ENCODE measurements at regions not wholly inside any gene's neighbourhood (a gene's known extent, or its start where the extent isn't known, plus 50 kb on each side); places are given as distances from the start of the nearest gene placed in this dataset.

- TF ChIP-seq, protein P1, sequence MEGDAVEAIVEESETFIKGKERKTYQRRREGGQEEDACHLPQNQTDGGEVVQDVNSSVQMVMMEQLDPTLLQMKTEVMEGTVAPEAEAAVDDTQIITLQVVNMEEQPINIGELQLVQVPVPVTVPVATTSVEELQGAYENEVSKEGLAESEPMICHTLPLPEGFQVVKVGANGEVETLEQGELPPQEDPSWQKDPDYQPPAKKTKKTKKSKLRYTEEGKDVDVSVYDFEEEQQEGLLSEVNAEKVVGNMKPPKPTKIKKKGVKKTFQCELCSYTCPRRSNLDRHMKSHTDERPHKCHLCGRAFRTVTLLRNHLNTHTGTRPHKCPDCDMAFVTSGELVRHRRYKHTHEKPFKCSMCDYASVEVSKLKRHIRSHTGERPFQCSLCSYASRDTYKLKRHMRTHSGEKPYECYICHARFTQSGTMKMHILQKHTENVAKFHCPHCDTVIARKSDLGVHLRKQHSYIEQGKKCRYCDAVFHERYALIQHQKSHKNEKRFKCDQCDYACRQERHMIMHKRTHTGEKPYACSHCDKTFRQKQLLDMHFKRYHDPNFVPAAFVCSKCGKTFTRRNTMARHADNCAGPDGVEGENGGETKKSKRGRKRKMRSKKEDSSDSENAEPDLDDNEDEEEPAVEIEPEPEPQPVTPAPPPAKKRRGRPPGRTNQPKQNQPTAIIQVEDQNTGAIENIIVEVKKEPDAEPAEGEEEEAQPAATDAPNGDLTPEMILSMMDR (IDR thresholded peaks at IDR 0.05), result no peak
- no peak for TF ChIP-seq POLR2A (IDR thresholded peaks at IDR 0.05)
Measured at GRCh38 chr5:92371889-92372235, 988.7 kb upstream of the ARRDC3 start.

Measured in thyroid gland (tissue), 4 donors.